Fibroblast of the conjunctiva (primary cell): ENCODE measurements at regions not wholly inside any gene's neighbourhood (a gene's known extent, or its start where the extent isn't known, plus 50 kb on each side); places are given as distances from the start of the nearest gene placed in this dataset.

Experiments used
- DNase-seq: peaks from one replicate; pipeline ENCODE4 v3.0.0-alpha.2; 2010; ENCODE audit warnings: low read depth

- no peak for DNase-seq
Observed at GRCh38 chr6:7468382-7469081, 72.9 kb upstream of the DSP start.

- no peak for DNase-seq
Observed at GRCh38 chr6:7469696-7470095, 71.8 kb upstream of the DSP start.

- DNase-seq, result no peak
Observed at GRCh38 chr6:7471171-7471570, 70.3 kb upstream of the DSP start.

GRCh38 chr6:7473805-7474719, 67.4 kb upstream of the DSP start:
- DNase-seq, result no peak

- DNase-seq, result no peak
Observed at GRCh38 chr6:7475081-7475480, 66.4 kb upstream of the DSP start.

- peak; percentile 14 for DNase-seq
Observed at GRCh38 chr6:7479801-7480266, 61.6 kb upstream of the DSP start.

- no peak for DNase-seq
Observed at GRCh38 chr6:7484666-7485065, 56.8 kb upstream of the DSP start.

GRCh38 chr6:7486951-7487350, 54.5 kb upstream of the DSP start:
- no peak for DNase-seq

GRCh38 chr6:7488494-7488893, 53.0 kb upstream of the DSP start:
- no peak for DNase-seq

- no peak for DNase-seq
Observed at GRCh38 chr6:7489376-7489775, 52.1 kb upstream of the DSP start.
